NCI-H1105 treated with DMSO at 0.1 percent for 48 hours (cell line): ENCODE measurements at regions not wholly inside any gene's neighbourhood (a gene's known extent, or its start where the extent isn't known, plus 50 kb on each side); places are given as distances from the start of the nearest gene placed in this dataset.
A peak's percentile ranks its signal among the peaks of the same experiment; 100 is the strongest.

ENCODE experiments used
- DNase-seq: peaks from one replicate; lab custom pipeline; 2025; lab: John Stamatoyannopoulos, UW

- no peak for DNase-seq
Measured at GRCh38 chr7:118573085-118573484, 348.6 kb downstream of the ANKRD7 start.

- no peak for DNase-seq
Measured at GRCh38 chr7:118575393-118575948, 351.0 kb downstream of the ANKRD7 start.

GRCh38 chr7:118580743-118581382, 356.4 kb downstream of the ANKRD7 start:
- no peak for DNase-seq

- DNase-seq = peak; percentile 63
Measured at GRCh38 chr7:118583641-118584040, 359.1 kb downstream of the ANKRD7 start.

GRCh38 chr7:118586248-118586647, 361.7 kb downstream of the ANKRD7 start:
- DNase-seq = no peak

GRCh38 chr7:118590107-118590506, 365.6 kb downstream of the ANKRD7 start:
- no peak for DNase-seq

- no peak for DNase-seq
Measured at GRCh38 chr7:118602090-118602489, 377.6 kb downstream of the ANKRD7 start.

GRCh38 chr7:118606602-118607001, 382.1 kb downstream of the ANKRD7 start:
- DNase-seq = no peak

GRCh38 chr7:118609207-118609606, 384.7 kb downstream of the ANKRD7 start:
- DNase-seq = no peak

- no peak for DNase-seq
Measured at GRCh38 chr7:118615681-118616080, 391.2 kb downstream of the ANKRD7 start.

GRCh38 chr7:118621810-118622360, 397.4 kb downstream of the ANKRD7 start:
- no peak for DNase-seq

- DNase-seq = no peak
Measured at GRCh38 chr7:118626739-118627138, 402.2 kb downstream of the ANKRD7 start.

GRCh38 chr7:118627467-118627866, 403.0 kb downstream of the ANKRD7 start:
- DNase-seq = no peak

GRCh38 chr7:118629898-118630438, 405.5 kb downstream of the ANKRD7 start:
- no peak for DNase-seq

- no peak for DNase-seq
Measured at GRCh38 chr7:118642396-118642795, 417.9 kb downstream of the ANKRD7 start.

- DNase-seq = no peak
Measured at GRCh38 chr7:118644346-118644745, 419.8 kb downstream of the ANKRD7 start.

- no peak for DNase-seq
Measured at GRCh38 chr7:118648002-118648401, 423.5 kb downstream of the ANKRD7 start.

- no peak for DNase-seq
Measured at GRCh38 chr7:118657391-118658005, 433.0 kb downstream of the ANKRD7 start.

- no peak for DNase-seq
Measured at GRCh38 chr7:118662266-118662665, 437.8 kb downstream of the ANKRD7 start.

- no peak for DNase-seq
Measured at GRCh38 chr7:118664498-118664897, 440.0 kb downstream of the ANKRD7 start.

GRCh38 chr7:118671149-118671548, 446.6 kb downstream of the ANKRD7 start:
- DNase-seq = no peak

GRCh38 chr7:118684796-118685195, 460.3 kb downstream of the ANKRD7 start:
- DNase-seq = no peak

GRCh38 chr7:118689403-118689802, 464.9 kb downstream of the ANKRD7 start:
- no peak for DNase-seq
